ENCODE measurements at regions not wholly inside any gene's neighbourhood (a gene's known extent, or its start where the extent isn't known, plus 50 kb on each side); places are given as distances from the start of the nearest gene placed in this dataset.

GRCh38 chr4:166259081-166259480, 386.0 kb downstream of the TLL1 start:
- Histone ChIP-seq H3K4me3 (ENCODE audit: extremely low read depth, insufficient read depth, low read length, poor library complexity, severe bottlenecking) (no peak overlapping the region), H3K36me3 (ENCODE audit: control insufficient read depth, insufficient read depth, low read length) (no peaks in the 10 kb centered on the region), H3K9me3 (ENCODE audit: control insufficient read depth, low read length) (no peaks in the 10 kb centered on the region), H3K27ac (ENCODE audit: low read depth, low read length, severe bottlenecking) (no peak overlapping the region), H3K4me1 (ENCODE audit: control insufficient read depth, insufficient read depth, low read length, poor library complexity, severe bottlenecking) (no peaks in the 10 kb centered on the region)
- 77 to 80% methylated on average over 1 to 3 of the region's 4 CpGs for WGBS, 2 experiments (ENCODE audit: insufficient coverage in 2 of 2)

- Histone ChIP-seq H3K4me3 (ENCODE audit: extremely low read depth, insufficient read depth, low read length, poor library complexity, severe bottlenecking) (no peak overlapping the region), H3K4me1 (ENCODE audit: control insufficient read depth, insufficient read depth, low read length, poor library complexity, severe bottlenecking) (no peaks in the 10 kb centered on the region), H3K9me3 (ENCODE audit: control insufficient read depth, low read length) (no peaks in the 10 kb centered on the region), H3K27ac (ENCODE audit: low read depth, low read length, severe bottlenecking) (no peak overlapping the region), H3K36me3 (ENCODE audit: control insufficient read depth, insufficient read depth, low read length) (no peaks in the 10 kb centered on the region)
- 93% methylated on average over 13 of the region's 21 CpGs for WGBS, 2 experiments (ENCODE audit: insufficient coverage in 2 of 2)
Measured at GRCh38 chr4:166274136-166274761, 401.2 kb downstream of the TLL1 start.

GRCh38 chr4:166274775-166275174, 401.7 kb downstream of the TLL1 start:
- H3K4me3 ChIP-seq (ENCODE audit: extremely low read depth, insufficient read depth, low read length, poor library complexity, severe bottlenecking): no peak overlapping the region
- H3K4me1 ChIP-seq (ENCODE audit: control insufficient read depth, insufficient read depth, low read length, poor library complexity, severe bottlenecking): no peaks in the 10 kb centered on the region
- no peaks in the 10 kb centered on the region for H3K9me3 ChIP-seq (ENCODE audit: control insufficient read depth, low read length)
- H3K27ac ChIP-seq (ENCODE audit: low read depth, low read length, severe bottlenecking): no peak overlapping the region
- WGBS, 2 experiments (ENCODE audit: insufficient coverage in 2 of 2): 80% methylated on average over 1 of the region's 1 CpG; no CpG with 5 or more reads in 1 of the 2 experiments
- H3K36me3 ChIP-seq (ENCODE audit: control insufficient read depth, insufficient read depth, low read length): no peaks in the 10 kb centered on the region

GRCh38 chr4:166277401-166277800, 404.4 kb downstream of the TLL1 start:
- Histone ChIP-seq H3K9me3 (ENCODE audit: control insufficient read depth, low read length) (no peaks in the 10 kb centered on the region), H3K27ac (ENCODE audit: low read depth, low read length, severe bottlenecking) (no peak overlapping the region), H3K36me3 (ENCODE audit: control insufficient read depth, insufficient read depth, low read length) (no peaks in the 10 kb centered on the region), H3K4me3 (ENCODE audit: extremely low read depth, insufficient read depth, low read length, poor library complexity, severe bottlenecking) (no peak overlapping the region), H3K4me1 (ENCODE audit: control insufficient read depth, insufficient read depth, low read length, poor library complexity, severe bottlenecking) (no peaks in the 10 kb centered on the region)
- WGBS, 2 experiments (ENCODE audit: insufficient coverage in 2 of 2): 100% methylated on average over 1 of the region's 1 CpG

GRCh38 chr4:166277853-166278252, 404.8 kb downstream of the TLL1 start:
- no peaks in the 10 kb centered on the region for H3K36me3 ChIP-seq (ENCODE audit: control insufficient read depth, insufficient read depth, low read length)
- no peak overlapping the region for H3K4me3 ChIP-seq (ENCODE audit: extremely low read depth, insufficient read depth, low read length, poor library complexity, severe bottlenecking)
- no peak overlapping the region for H3K27ac ChIP-seq (ENCODE audit: low read depth, low read length, severe bottlenecking)
- no peaks in the 10 kb centered on the region for H3K9me3 ChIP-seq (ENCODE audit: control insufficient read depth, low read length)
- no CpG with 5 or more reads among the region's 1 CpG for WGBS, 2 experiments (ENCODE audit: insufficient coverage in 2 of 2)
- H3K4me1 ChIP-seq (ENCODE audit: control insufficient read depth, insufficient read depth, low read length, poor library complexity, severe bottlenecking): no peaks in the 10 kb centered on the region

- Histone ChIP-seq H3K36me3 (ENCODE audit: control insufficient read depth, insufficient read depth, low read length) (no peaks in the 10 kb centered on the region), H3K9me3 (ENCODE audit: control insufficient read depth, low read length) (no peaks in the 10 kb centered on the region), H3K4me1 (ENCODE audit: control insufficient read depth, insufficient read depth, low read length, poor library complexity, severe bottlenecking) (no peaks in the 10 kb centered on the region), H3K4me3 (ENCODE audit: extremely low read depth, insufficient read depth, low read length, poor library complexity, severe bottlenecking) (no peak overlapping the region), H3K27ac (ENCODE audit: low read depth, low read length, severe bottlenecking) (no peak overlapping the region)
Measured at GRCh38 chr4:166279261-166279660, 406.2 kb downstream of the TLL1 start.

- H3K27ac ChIP-seq (ENCODE audit: low read depth, low read length, severe bottlenecking): no peak overlapping the region
- 60 to 100% methylated on average over 1 of the region's 1 CpG for WGBS, 2 experiments (ENCODE audit: insufficient coverage in 2 of 2)
Measured at GRCh38 chr4:166280642-166281041, 407.6 kb downstream of the TLL1 start.

GRCh38 chr4:166282081-166282770, 409.2 kb downstream of the TLL1 start:
- no CpG with 5 or more reads among the region's 1 CpG for WGBS, 2 experiments (ENCODE audit: insufficient coverage in 2 of 2)
- no peaks in the 10 kb centered on the region for H3K9me3 ChIP-seq (ENCODE audit: control insufficient read depth, low read length)
- no peak overlapping the region for H3K27ac ChIP-seq (ENCODE audit: low read depth, low read length, severe bottlenecking)
- no peaks in the 10 kb centered on the region for H3K36me3 ChIP-seq (ENCODE audit: control insufficient read depth, insufficient read depth, low read length)
- H3K4me1 ChIP-seq (ENCODE audit: control insufficient read depth, insufficient read depth, low read length, poor library complexity, severe bottlenecking): no peaks in the 10 kb centered on the region
- no peak overlapping the region for H3K4me3 ChIP-seq (ENCODE audit: extremely low read depth, insufficient read depth, low read length, poor library complexity, severe bottlenecking)

More at GRCh38 chr4:166280642-166281041, 407.6 kb downstream of the TLL1 start:
- no peaks in the 10 kb centered on the region for H3K36me3 ChIP-seq (ENCODE audit: control insufficient read depth, insufficient read depth, low read length)
- H3K9me3 ChIP-seq (ENCODE audit: control insufficient read depth, low read length): no peaks in the 10 kb centered on the region
- H3K4me1 ChIP-seq (ENCODE audit: control insufficient read depth, insufficient read depth, low read length, poor library complexity, severe bottlenecking): no peaks in the 10 kb centered on the region
- no peak overlapping the region for H3K4me3 ChIP-seq (ENCODE audit: extremely low read depth, insufficient read depth, low read length, poor library complexity, severe bottlenecking)

GRCh38 chr4:166284221-166284620, 411.2 kb downstream of the TLL1 start:
- H3K27ac ChIP-seq (ENCODE audit: low read depth, low read length, severe bottlenecking): no peak overlapping the region
- H3K36me3 ChIP-seq (ENCODE audit: control insufficient read depth, insufficient read depth, low read length): no peaks in the 10 kb centered on the region
- no peaks in the 10 kb centered on the region for H3K4me1 ChIP-seq (ENCODE audit: control insufficient read depth, insufficient read depth, low read length, poor library complexity, severe bottlenecking)
- no peaks in the 10 kb centered on the region for H3K9me3 ChIP-seq (ENCODE audit: control insufficient read depth, low read length)
- H3K4me3 ChIP-seq (ENCODE audit: extremely low read depth, insufficient read depth, low read length, poor library complexity, severe bottlenecking): no peak overlapping the region

GRCh38 chr4:166290426-166290825, 417.4 kb downstream of the TLL1 start:
- no peaks in the 10 kb centered on the region for H3K4me1 ChIP-seq (ENCODE audit: control insufficient read depth, insufficient read depth, low read length, poor library complexity, severe bottlenecking)
- H3K4me3 ChIP-seq (ENCODE audit: extremely low read depth, insufficient read depth, low read length, poor library complexity, severe bottlenecking): no peak overlapping the region
- no peaks in the 10 kb centered on the region for H3K9me3 ChIP-seq (ENCODE audit: control insufficient read depth, low read length)
- no peaks in the 10 kb centered on the region for H3K36me3 ChIP-seq (ENCODE audit: control insufficient read depth, insufficient read depth, low read length)
- H3K27ac ChIP-seq (ENCODE audit: low read depth, low read length, severe bottlenecking): no peak overlapping the region
- WGBS, 2 experiments (ENCODE audit: insufficient coverage in 2 of 2): 62 to 68% methylated on average over 3 of the region's 4 CpGs

- WGBS, 2 experiments (ENCODE audit: insufficient coverage in 2 of 2): no CpG with 5 or more reads among the region's 2 CpGs
- H3K9me3 ChIP-seq (ENCODE audit: control insufficient read depth, low read length): no peaks in the 10 kb centered on the region
- no peak overlapping the region for H3K4me3 ChIP-seq (ENCODE audit: extremely low read depth, insufficient read depth, low read length, poor library complexity, severe bottlenecking)
- H3K4me1 ChIP-seq (ENCODE audit: control insufficient read depth, insufficient read depth, low read length, poor library complexity, severe bottlenecking): no peaks in the 10 kb centered on the region
- no peaks in the 10 kb centered on the region for H3K36me3 ChIP-seq (ENCODE audit: control insufficient read depth, insufficient read depth, low read length)
- H3K27ac ChIP-seq (ENCODE audit: low read depth, low read length, severe bottlenecking): no peak overlapping the region
Measured at GRCh38 chr4:166293556-166293955, 420.5 kb downstream of the TLL1 start.

All from mesodermal cell (in vitro differentiated cells).